HL-60 (cell line): ENCODE measurements at regions not wholly inside any gene's neighbourhood (a gene's known extent, or its start where the extent isn't known, plus 50 kb on each side); places are given as distances from the start of the nearest gene placed in this dataset.

Source experiments
- DNase-seq, 2 experiments: peaks; one replicate each; pipeline ENCODE4 v3.0.0-alpha.2; 2010 to 2020; ENCODE audit warnings: low read depth in 1 of 2, low spot score in 1 of 2
- H3K27ac ChIP-seq: fragments of 250-450 bp; sonication (Bioruptor Pico); replicated peaks from 2 replicates; pipeline ENCODE4 v1.5.1; 2020; ENCODE audit warnings: mild to moderate bottlenecking, moderate library complexity
- H3K27me3 ChIP-seq: fragments of 250-450 bp; sonication (Bioruptor Pico); 2 replicates; pipeline ENCODE4 v1.5.1; 2021; ENCODE audit warnings: mild to moderate bottlenecking, moderate library complexity; ENCODE audit not compliant: insufficient read depth, poor library complexity, severe bottlenecking
- H3K4me3 ChIP-seq: replicated peaks from 2 replicates; pipeline ENCODE4 v1.5.1; 2011; ENCODE audit warnings: mild to moderate bottlenecking, control low read depth, low read length; ENCODE audit not compliant: insufficient read depth
- CTCF ChIP-seq: IDR thresholded peaks from one replicate; pipeline ENCODE4 v1.5.1; 2011; ENCODE audit warnings: low read length, control low read depth, inconsistent platforms; ENCODE audit not compliant: insufficient read depth
- GABPA ChIP-seq: IDR thresholded peaks from 2 replicates; pipeline ENCODE4 v1.6.1; 2012; ENCODE audit warnings: low read depth
- POLR2AphosphoS5 ChIP-seq: IDR thresholded peaks from 2 replicates; pipeline ENCODE4 v1.6.1; 2012; ENCODE audit warnings: low read depth
- REST ChIP-seq: IDR thresholded peaks from 2 replicates; pipeline ENCODE4 v1.6.1; 2012; ENCODE audit warnings: low read depth; ENCODE audit not compliant: insufficient replicate concordance
- SPI1 ChIP-seq: IDR thresholded peaks from 2 replicates; pipeline ENCODE4 v1.6.1; 2012; ENCODE audit warnings: low read depth, mild to moderate bottlenecking, borderline replicate concordance

GRCh38 chr6:4675121-4675520 lies 101.1 kb upstream of the CDYL start:
- H3K4me3 ChIP-seq: no peak overlapping the region
- no peak overlapping the region for H3K27ac ChIP-seq
- DNase-seq: no peak
- no peaks in the 10 kb centered on the region for H3K27me3 ChIP-seq
- TF ChIP-seq SPI1: no peak
- no peak for TF ChIP-seq POLR2AphosphoS5
- no peak for TF ChIP-seq CTCF
- TF ChIP-seq GABPA: no peak
- no peak for TF ChIP-seq REST

- Histone ChIP-seq H3K4me3 (no peak overlapping the region), H3K27ac (no peak overlapping the region), H3K27me3 (no peaks in the 10 kb centered on the region)
- no peak for DNase-seq
- no peak for TF ChIP-seq REST
- TF ChIP-seq CTCF: no peak
- TF ChIP-seq POLR2AphosphoS5: no peak
- TF ChIP-seq GABPA: no peak
- TF ChIP-seq SPI1: no peak
Measured at GRCh38 chr6:4673861-4674260, 102.3 kb upstream of the CDYL start.

GRCh38 chr6:4672772-4673171 lies 103.4 kb upstream of the CDYL start:
- no peak overlapping the region for H3K4me3 ChIP-seq
- DNase-seq: no peak
- no peak overlapping the region for H3K27ac ChIP-seq
- TF ChIP-seq SPI1 (no peak), GABPA (no peak)
- no peaks in the 10 kb centered on the region for H3K27me3 ChIP-seq

GRCh38 chr6:4671587-4672115 lies 104.6 kb upstream of the CDYL start:
- no peak for DNase-seq
- H3K4me3 ChIP-seq: no peak overlapping the region
- H3K27me3 ChIP-seq: no peaks in the 10 kb centered on the region
- TF ChIP-seq REST (no peak), CTCF (no peak), GABPA (no peak), POLR2AphosphoS5 (no peak), SPI1 (no peak)
- H3K27ac ChIP-seq: no peak overlapping the region
